ENCODE measurements at regions not wholly inside any gene's neighbourhood (a gene's known extent, or its start where the extent isn't known, plus 50 kb on each side); places are given as distances from the start of the nearest gene placed in this dataset.

- no peak for DNase-seq
- Histone ChIP-seq H3K36me3 (replicated peaks in 1 of 2; ENCODE audit: control extremely low read depth in 1 of 2, control insufficient read depth in 1 of 2, extremely low read depth in 1 of 2, insufficient read depth in 2 of 2, low read length in 1 of 2) (no peaks in the 10 kb centered on the region), H3K9me3 (ENCODE audit: control extremely low read depth in 1 of 3, control insufficient read depth in 2 of 3, insufficient read depth in 1 of 3, low read length in 2 of 3) (no peaks in the 10 kb centered on the region), H3K79me2 (ENCODE audit: control insufficient read depth, insufficient read depth, low read length) (no peaks in the 10 kb centered on the region), H3K4me1 (ENCODE audit: control insufficient read depth in 2 of 2, insufficient read depth in 2 of 2, low read length in 2 of 2) (no peaks in the 10 kb centered on the region), H3K4me3 (ENCODE audit: control extremely low read depth in 1 of 5, extremely low read depth in 1 of 5, insufficient read depth in 1 of 5, low read depth in 2 of 5, low read length in 4 of 5) (no peak overlapping the region), H3K27me3 (replicated peaks in 1 of 4; ENCODE audit: control extremely low read depth in 1 of 4, control insufficient read depth in 3 of 4, insufficient read depth in 4 of 4, low read length in 3 of 4) (no peaks in the 10 kb centered on the region), H3K27ac (ENCODE audit: low read length in 2 of 2) (no peak overlapping the region), H3K4me2 (replicated peaks; ENCODE audit: low read depth, low read length, poor library complexity, severe bottlenecking) (no peak overlapping the region), H3K9ac (ENCODE audit: low read length) (no peak overlapping the region), H4K20me1 (ENCODE audit: control insufficient read depth, insufficient read depth, low read length, poor library complexity, severe bottlenecking) (no peaks in the 10 kb centered on the region), H2AFZ (ENCODE audit: insufficient read depth, low read depth, low read length, poor library complexity, severe bottlenecking) (no peak overlapping the region)
- WGBS (ENCODE audit: insufficient coverage) = no CpG with 5 or more reads among the region's 3 CpGs
- TF ChIP-seq, protein P1, sequence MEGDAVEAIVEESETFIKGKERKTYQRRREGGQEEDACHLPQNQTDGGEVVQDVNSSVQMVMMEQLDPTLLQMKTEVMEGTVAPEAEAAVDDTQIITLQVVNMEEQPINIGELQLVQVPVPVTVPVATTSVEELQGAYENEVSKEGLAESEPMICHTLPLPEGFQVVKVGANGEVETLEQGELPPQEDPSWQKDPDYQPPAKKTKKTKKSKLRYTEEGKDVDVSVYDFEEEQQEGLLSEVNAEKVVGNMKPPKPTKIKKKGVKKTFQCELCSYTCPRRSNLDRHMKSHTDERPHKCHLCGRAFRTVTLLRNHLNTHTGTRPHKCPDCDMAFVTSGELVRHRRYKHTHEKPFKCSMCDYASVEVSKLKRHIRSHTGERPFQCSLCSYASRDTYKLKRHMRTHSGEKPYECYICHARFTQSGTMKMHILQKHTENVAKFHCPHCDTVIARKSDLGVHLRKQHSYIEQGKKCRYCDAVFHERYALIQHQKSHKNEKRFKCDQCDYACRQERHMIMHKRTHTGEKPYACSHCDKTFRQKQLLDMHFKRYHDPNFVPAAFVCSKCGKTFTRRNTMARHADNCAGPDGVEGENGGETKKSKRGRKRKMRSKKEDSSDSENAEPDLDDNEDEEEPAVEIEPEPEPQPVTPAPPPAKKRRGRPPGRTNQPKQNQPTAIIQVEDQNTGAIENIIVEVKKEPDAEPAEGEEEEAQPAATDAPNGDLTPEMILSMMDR (IDR thresholded peaks at IDR 0.05) = no peak
- TF ChIP-seq EZH2 (IDR thresholded peaks at IDR 0.05; ENCODE audit: borderline replicate concordance, insufficient read depth, low read depth, low read length, poor library complexity, severe bottlenecking) = no peak
- ChIA-PET CTCF (no interaction called here), POLR2A (no interaction called here)
- Mint-ChIP-seq H3K27ac (no peak overlapping the region), H3K27me3 (peaks cover 3% of the 10 kb centered on the region), H3K9me3 (ENCODE audit: insufficient read depth) (no peaks in the 10 kb centered on the region), H3K4me3 (no peak overlapping the region), H3K4me1 (no peaks in the 10 kb centered on the region)
- no peak for ATAC-seq (ENCODE audit: low read depth)
- intact Hi-C loops (cut with micrococcal nuclease) = no loop called here
Measured at GRCh38 chr5:136434795-136435194, 69.5 kb upstream of the TRPC7 start.

DNA sequence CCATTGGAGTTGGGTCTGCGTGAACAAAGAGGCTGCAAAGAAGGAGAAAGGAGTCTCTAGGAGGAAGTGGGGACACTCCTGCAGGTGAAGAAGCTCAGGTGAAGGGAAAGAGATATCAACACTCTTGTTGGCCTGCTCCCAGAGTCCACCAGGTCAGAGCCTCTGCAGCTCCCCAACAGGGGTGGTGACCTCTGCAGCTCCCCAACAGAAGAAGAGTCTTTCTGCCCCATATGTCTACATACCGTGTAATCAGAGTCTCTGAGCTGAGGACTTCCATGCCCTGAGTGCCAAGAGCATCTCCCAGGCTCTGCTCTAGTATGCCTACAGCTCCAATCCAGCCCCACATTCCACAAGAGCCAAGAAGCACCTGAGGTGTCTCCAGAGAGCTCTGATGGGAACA, 67.4 kb upstream of the TRPC7 start:
- Histone ChIP-seq H3K4me1 (ENCODE audit: control insufficient read depth in 2 of 2, insufficient read depth in 2 of 2, low read length in 2 of 2) (no peaks in the 10 kb centered on the region), H2AFZ (ENCODE audit: insufficient read depth, low read depth, low read length, poor library complexity, severe bottlenecking) (no peak overlapping the region), H3K27ac (ENCODE audit: low read length in 2 of 2) (no peak overlapping the region), H4K20me1 (ENCODE audit: control insufficient read depth, insufficient read depth, low read length, poor library complexity, severe bottlenecking) (no peaks in the 10 kb centered on the region), H3K4me3 (ENCODE audit: control extremely low read depth in 1 of 5, extremely low read depth in 1 of 5, insufficient read depth in 1 of 5, low read depth in 2 of 5, low read length in 4 of 5) (no peak overlapping the region), H3K79me2 (ENCODE audit: control insufficient read depth, insufficient read depth, low read length) (no peaks in the 10 kb centered on the region), H3K9me3 (ENCODE audit: control extremely low read depth in 1 of 3, control insufficient read depth in 2 of 3, insufficient read depth in 1 of 3, low read length in 2 of 3) (no peaks in the 10 kb centered on the region), H3K4me2 (replicated peaks; ENCODE audit: low read depth, low read length, poor library complexity, severe bottlenecking) (no peak overlapping the region), H3K9ac (ENCODE audit: low read length) (no peak overlapping the region), H3K36me3 (replicated peaks in 1 of 2; ENCODE audit: control extremely low read depth in 1 of 2, control insufficient read depth in 1 of 2, extremely low read depth in 1 of 2, insufficient read depth in 2 of 2, low read length in 1 of 2) (no peaks in the 10 kb centered on the region), H3K27me3 (replicated peaks in 1 of 4; ENCODE audit: control extremely low read depth in 1 of 4, control insufficient read depth in 3 of 4, insufficient read depth in 4 of 4, low read length in 3 of 4) (no peaks in the 10 kb centered on the region)
- Mint-ChIP-seq H3K4me1 (no peaks in the 10 kb centered on the region), H3K27ac (no peak overlapping the region), H3K9me3 (ENCODE audit: insufficient read depth) (no peaks in the 10 kb centered on the region), H3K4me3 (no peak overlapping the region), H3K27me3 (no peaks in the 10 kb centered on the region)
- POLR2A ChIA-PET = no interaction called here
- intact Hi-C loops (cut with micrococcal nuclease) = no loop called here
- CTCF ChIA-PET = no interaction called here
- TF ChIP-seq EZH2 (IDR thresholded peaks at IDR 0.05; ENCODE audit: borderline replicate concordance, insufficient read depth, low read depth, low read length, poor library complexity, severe bottlenecking) = no peak
- TF ChIP-seq, protein P1 (IDR thresholded peaks at IDR 0.05) = no peak
- 100% methylated on average over 2 of the region's 2 CpGs for WGBS (ENCODE audit: insufficient coverage)
- no peak for ATAC-seq (ENCODE audit: low read depth)
- no peak for DNase-seq
